ENCODE measurements at regions not wholly inside any gene's neighbourhood (a gene's known extent, or its start where the extent isn't known, plus 50 kb on each side); places are given as distances from the start of the nearest gene placed in this dataset.

GRCh38 chr21:23982546-23982945 lies 1624.7 kb downstream of the MRPL39 start:
- Mint-ChIP-seq H3K27ac (no peak overlapping the region), H3K4me3 (no peak overlapping the region), H3K9me3 (ENCODE audit: insufficient read depth) (no peaks in the 10 kb centered on the region), H3K27me3 (no peaks in the 10 kb centered on the region), H3K4me1 (peaks cover 8% of the 10 kb centered on the region)
- ChIA-PET CTCF (no interaction called here), POLR2A (no interaction called here)
- Histone ChIP-seq H3K4me3 (ENCODE audit: control extremely low read depth in 1 of 5, extremely low read depth in 1 of 5, insufficient read depth in 1 of 5, low read depth in 2 of 5, low read length in 4 of 5) (no peak overlapping the region), H2AFZ (ENCODE audit: insufficient read depth, low read depth, low read length, poor library complexity, severe bottlenecking) (no peak overlapping the region), H4K20me1 (ENCODE audit: control insufficient read depth, insufficient read depth, low read length, poor library complexity, severe bottlenecking) (no peaks in the 10 kb centered on the region), H3K27ac (ENCODE audit: low read length in 2 of 2) (no peak overlapping the region), H3K9me3 (ENCODE audit: control extremely low read depth in 1 of 3, control insufficient read depth in 2 of 3, insufficient read depth in 1 of 3, low read length in 2 of 3) (peaks cover 3 to 14% (median 4%) of the 10 kb centered on the region in 3 donors), H3K4me2 (replicated peaks; ENCODE audit: low read depth, low read length, poor library complexity, severe bottlenecking) (no peak overlapping the region), H3K4me1 (ENCODE audit: control insufficient read depth in 2 of 2, insufficient read depth in 2 of 2, low read length in 2 of 2) (peaks cover 5 to 15% of the 10 kb centered on the region in 2 donors), H3K36me3 (replicated peaks in 1 of 2; ENCODE audit: control extremely low read depth in 1 of 2, control insufficient read depth in 1 of 2, extremely low read depth in 1 of 2, insufficient read depth in 2 of 2, low read length in 1 of 2) (no peaks in the 10 kb centered on the region), H3K9ac (ENCODE audit: low read length) (no peak overlapping the region), H3K79me2 (ENCODE audit: control insufficient read depth, insufficient read depth, low read length) (no peaks in the 10 kb centered on the region), H3K27me3 (replicated peaks in 1 of 4; ENCODE audit: control extremely low read depth in 1 of 4, control insufficient read depth in 3 of 4, insufficient read depth in 4 of 4, low read length in 3 of 4) (no peaks in the 10 kb centered on the region)
- TF ChIP-seq CTCF (IDR thresholded peaks at IDR 0.05) (no peak), EZH2 (IDR thresholded peaks at IDR 0.05; ENCODE audit: borderline replicate concordance, insufficient read depth, low read depth, low read length, poor library complexity, severe bottlenecking) (no peak)
- intact Hi-C loops (cut with micrococcal nuclease): no loop called here
- WGBS (ENCODE audit: insufficient coverage): no CpG with 5 or more reads among the region's 4 CpGs
- no peak for ATAC-seq (ENCODE audit: low read depth)
- no peak for DNase-seq

DNA sequence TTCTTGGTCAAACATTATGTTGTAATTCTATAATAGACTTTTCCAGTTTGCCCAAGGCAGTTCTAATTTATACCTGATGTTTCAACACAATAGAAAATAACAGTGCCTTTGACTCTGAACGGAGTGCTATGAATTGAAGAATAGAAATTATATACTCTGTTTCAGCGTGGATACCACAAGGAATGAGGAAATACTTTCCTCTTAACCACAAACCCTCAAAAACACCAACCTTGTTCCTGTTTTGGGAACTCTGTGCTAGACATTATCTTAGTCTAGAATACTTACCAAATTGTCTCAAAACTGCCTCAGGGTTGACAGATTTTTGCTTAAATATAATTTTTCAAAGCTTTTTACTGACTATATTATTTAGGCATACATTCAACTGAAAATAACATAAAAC lies 1629.3 kb downstream of the MRPL39 start:
- DNase-seq (peak; percentile 34), ATAC-seq (ENCODE audit: low read depth) (no peak)
- TF ChIP-seq EZH2 (IDR thresholded peaks at IDR 0.05; ENCODE audit: borderline replicate concordance, insufficient read depth, low read depth, low read length, poor library complexity, severe bottlenecking): no peak
- no peak for TF ChIP-seq CTCF (IDR thresholded peaks at IDR 0.05)
- Mint-ChIP-seq H3K27me3 (no peaks in the 10 kb centered on the region), H3K4me3 (no peak overlapping the region), H3K27ac (no peak overlapping the region), H3K4me1 (peaks cover 11% of the 10 kb centered on the region), H3K9me3 (ENCODE audit: insufficient read depth) (no peaks in the 10 kb centered on the region)
- Histone ChIP-seq H3K4me1 (ENCODE audit: control insufficient read depth in 2 of 2, insufficient read depth in 2 of 2, low read length in 2 of 2) (peaks cover 5 to 18% of the 10 kb centered on the region in 2 donors), H3K79me2 (ENCODE audit: control insufficient read depth, insufficient read depth, low read length) (no peaks in the 10 kb centered on the region), H4K20me1 (ENCODE audit: control insufficient read depth, insufficient read depth, low read length, poor library complexity, severe bottlenecking) (no peaks in the 10 kb centered on the region), H3K9ac (ENCODE audit: low read length) (no peak overlapping the region), H2AFZ (ENCODE audit: insufficient read depth, low read depth, low read length, poor library complexity, severe bottlenecking) (no peak overlapping the region), H3K27ac (ENCODE audit: low read length in 2 of 2) (no peak overlapping the region), H3K27me3 (replicated peaks in 1 of 4; ENCODE audit: control extremely low read depth in 1 of 4, control insufficient read depth in 3 of 4, insufficient read depth in 4 of 4, low read length in 3 of 4) (no peaks in the 10 kb centered on the region), H3K9me3 (ENCODE audit: control extremely low read depth in 1 of 3, control insufficient read depth in 2 of 3, insufficient read depth in 1 of 3, low read length in 2 of 3) (peaks cover 0 to 10% (median 2%) of the 10 kb centered on the region in 3 donors), H3K36me3 (replicated peaks in 1 of 2; ENCODE audit: control extremely low read depth in 1 of 2, control insufficient read depth in 1 of 2, extremely low read depth in 1 of 2, insufficient read depth in 2 of 2, low read length in 1 of 2) (no peaks in the 10 kb centered on the region), H3K4me2 (replicated peaks; ENCODE audit: low read depth, low read length, poor library complexity, severe bottlenecking) (peak overlapping the region; percentile 31), H3K4me3 (ENCODE audit: control extremely low read depth in 1 of 5, extremely low read depth in 1 of 5, insufficient read depth in 1 of 5, low read depth in 2 of 5, low read length in 4 of 5) (no peak overlapping the region)
- POLR2A ChIA-PET: no interaction called here
- intact Hi-C loops (cut with micrococcal nuclease): no loop called here
- CTCF ChIA-PET: interaction anchor here (1.0 kb wide), 1 partner anchor 8 kb away, joined by 3 read pairs; no protein-coding TSS in a partner anchor
- no CpG with 5 or more reads among the region's 2 CpGs for WGBS (ENCODE audit: insufficient coverage)

Data from B cell (primary cell).